Panc1 (cell line): ENCODE measurements at regions not wholly inside any gene's neighbourhood (a gene's known extent, or its start where the extent isn't known, plus 50 kb on each side); places are given as distances from the start of the nearest gene placed in this dataset.

Experiments used
- ATAC-seq: fragments of 200-7000 bp; cut with Tn5 transposase; 2 replicates; pipeline ENCODE4 v1.9.1; 2020; ENCODE audit warnings: mild to moderate bottlenecking, moderate library complexity
- BruUV-seq: library from RNA; stranded (reverse); fragments of 400-500 nt; replicated peaks from 2 replicates; lab custom pipeline; 2021; lab: Mats Ljungman, UMichigan
- CTCF ChIA-PET: fragments of 300-600 bp; sonication (Branson Sonifier 250); formaldehyde crosslinking; loops from one replicate; lab custom pipeline; 2022; ENCODE audit warnings: antibody characterized with exemption; lab: Charles Lee
- POLR2A ChIA-PET: fragments of 300-600 bp; sonication (Branson Sonifier 250); formaldehyde crosslinking; loops from one replicate; lab custom pipeline; 2022; ENCODE audit warnings: antibody characterized with exemption; lab: Charles Lee
- DNase-seq: peaks from one replicate; pipeline ENCODE4 v3.0.0-alpha.2; 2010; ENCODE audit warnings: low read depth, low spot score
- H3K27ac ChIP-seq: 2 replicates; pipeline ENCODE4 v1.5.1; 2011; ENCODE audit warnings: mild to moderate bottlenecking, low read length, inconsistent platforms
- H3K27me3 ChIP-seq: fragments of 200-500 bp; sonication (Bioruptor generic); 2 replicates; pipeline ENCODE4 v1.6.0; 2014; ENCODE audit warnings: low read length, inconsistent platforms; ENCODE audit not compliant: control insufficient read depth, insufficient read depth
- H3K36me3 ChIP-seq: fragments of 200-500 bp; sonication (Bioruptor generic); 2 replicates; pipeline ENCODE4 v1.5.1; 2014; ENCODE audit warnings: inconsistent platforms, mild to moderate bottlenecking, low read length, moderate library complexity; ENCODE audit not compliant: control insufficient read depth, insufficient read depth
- H3K4me1 ChIP-seq: 2 replicates; pipeline ENCODE4 v1.5.1; 2011; ENCODE audit warnings: inconsistent platforms, mild to moderate bottlenecking, low read length, moderate library complexity; ENCODE audit not compliant: control insufficient read depth, insufficient read depth
- H3K4me3 ChIP-seq, 2 experiments: 2 replicates each; pipeline ENCODE4 v1.5.1; 2011 to 2012; ENCODE audit warnings: low read depth in 2 of 2, low read length in 2 of 2, mild to moderate bottlenecking in 2 of 2, inconsistent platforms in 1 of 2, moderate library complexity in 1 of 2
- H3K9me3 ChIP-seq: fragments of 200-500 bp; sonication (Bioruptor generic); 2 replicates; pipeline ENCODE4 v1.5.1; 2014; ENCODE audit warnings: low read depth, mild to moderate bottlenecking, inconsistent platforms, low read length, moderate library complexity; ENCODE audit not compliant: control insufficient read depth, insufficient read depth
- CTCF ChIP-seq: fragments of 450-650 bp; IDR thresholded peaks from 2 replicates; pipeline ENCODE4 v1.5.1; 2017; ENCODE audit warnings: mild to moderate bottlenecking
- POLR2AphosphoS5 ChIP-seq: IDR thresholded peaks from 2 replicates; pipeline ENCODE4 v1.6.1; 2012; ENCODE audit warnings: mild to moderate bottlenecking, low read depth, low read length, moderate library complexity
- REST ChIP-seq, 2 experiments: IDR thresholded peaks; 2 replicates each; pipeline ENCODE4 v1.6.1; 2011 to 2012; ENCODE audit warnings: low read depth in 2 of 2, control low read depth in 1 of 2, low read length in 1 of 2, mild to moderate bottlenecking in 1 of 2, moderate library complexity in 1 of 2; ENCODE audit not compliant: insufficient read depth in 1 of 2
- SIN3A ChIP-seq: IDR thresholded peaks from 2 replicates; pipeline ENCODE4 v1.6.1; 2012; ENCODE audit warnings: low read depth, mild to moderate bottlenecking, low read length, moderate library complexity, borderline replicate concordance; ENCODE audit not compliant: insufficient read depth
- TCF7L2 ChIP-seq: IDR thresholded peaks from 2 replicates; pipeline ENCODE4 v1.6.1; 2011; ENCODE audit warnings: mild to moderate bottlenecking, low read depth, low read length, inconsistent platforms
- in situ Hi-C: cut with HindIII; loops from 2 replicates; pipeline ENCODE4 v1.10.0; 2016; ENCODE audit warnings: low sequenced_read_pairs, low pct_unique_long_range_greater_than_20kb
- intact Hi-C: fragments of 100-400 bp; cut with micrococcal nuclease; formaldehyde crosslinking; loops from one replicate; pipeline ENCODE4 v1.10.0; 2022; ENCODE audit not compliant: unreplicated experiment

- CTCF ChIA-PET = no interaction called here
These were observed 72.8 kb downstream of the HES1 start for GRCh38 chr3:194208709-194209108.

GRCh38 chr3:194212161-194212844 lies 76.4 kb downstream of the HES1 start:
- Histone ChIP-seq H3K27ac (no peak overlapping the region), H3K27me3 (no peaks in the 10 kb centered on the region), H3K4me3 (no peak overlapping the region), H3K4me1 (no peaks in the 10 kb centered on the region), H3K36me3 (no peaks in the 10 kb centered on the region), H3K9me3 (no peaks in the 10 kb centered on the region)
- BruUV-seq = no TSS peak
- no peak for ATAC-seq
- TF ChIP-seq TCF7L2 = no peak
- TF ChIP-seq CTCF = no peak
- no peak for TF ChIP-seq REST (IDR thresholded peaks at IDR 0.05; ENCODE audit: insufficient read depth in 1 of 2, low read depth in 2 of 2, low read length in 1 of 2)
- no peak for TF ChIP-seq POLR2AphosphoS5
- no peak for TF ChIP-seq SIN3A
- no peak for DNase-seq
- intact Hi-C loops (no loop called here), in situ Hi-C loops (no loop called here)
- ChIA-PET POLR2A (no interaction called here), CTCF (no interaction called here)

More at GRCh38 chr3:194208709-194209108, 72.8 kb downstream of the HES1 start:
- in situ Hi-C loops = no loop called here
- no TSS peak for BruUV-seq
- POLR2A ChIA-PET = interaction anchor here (0.6 kb wide), 1 partner anchor 1326 kb away, joined by 5 read pairs; no protein-coding TSS in a partner anchor
- intact Hi-C loops = no loop called here
- no peak for DNase-seq
- Histone ChIP-seq H3K4me3 (no peak overlapping the region), H3K27me3 (peaks cover 9% of the 10 kb centered on the region), H3K9me3 (no peaks in the 10 kb centered on the region), H3K27ac (no peak overlapping the region), H3K36me3 (no peaks in the 10 kb centered on the region), H3K4me1 (no peaks in the 10 kb centered on the region)
- no peak for TF ChIP-seq CTCF
- no peak for ATAC-seq
